ENCODE measurements at regions not wholly inside any gene's neighbourhood (a gene's known extent, or its start where the extent isn't known, plus 50 kb on each side); places are given as distances from the start of the nearest gene placed in this dataset.

- TF ChIP-seq CTCF (IDR thresholded peaks at IDR 0.05; ENCODE audit: control extremely low read depth in 1 of 3, insufficient read depth in 1 of 3, low read depth in 1 of 3, low read length in 3 of 3) (no peak), CHD2 (IDR thresholded peaks at IDR 0.05; ENCODE audit: low read length) (no peak), GABPA (IDR thresholded peaks at IDR 0.05; ENCODE audit: borderline replicate concordance, insufficient read depth, low read length) (no peak), CREB1 (IDR thresholded peaks at IDR 0.05) (no peak), PHF8 (conservative IDR thresholded peaks at IDR 0.05; ENCODE audit: low read depth, low read length) (no peak), CHD1 (IDR thresholded peaks at IDR 0.05; ENCODE audit: low read depth, low read length) (no peak)
These were observed 205.9 kb downstream of the HACE1 start (continued) for GRCh38 chr6:104653781-104654180.

All from H1 (cell line).